ENCODE measurements at regions not wholly inside any gene's neighbourhood (a gene's known extent, or its start where the extent isn't known, plus 50 kb on each side); places are given as distances from the start of the nearest gene placed in this dataset.
"Not testable (repeated sequence)": the region's sequence is repeated elsewhere in the genome, so short reads cannot be mapped to it uniquely, and the experiment has no call there.

DNA sequence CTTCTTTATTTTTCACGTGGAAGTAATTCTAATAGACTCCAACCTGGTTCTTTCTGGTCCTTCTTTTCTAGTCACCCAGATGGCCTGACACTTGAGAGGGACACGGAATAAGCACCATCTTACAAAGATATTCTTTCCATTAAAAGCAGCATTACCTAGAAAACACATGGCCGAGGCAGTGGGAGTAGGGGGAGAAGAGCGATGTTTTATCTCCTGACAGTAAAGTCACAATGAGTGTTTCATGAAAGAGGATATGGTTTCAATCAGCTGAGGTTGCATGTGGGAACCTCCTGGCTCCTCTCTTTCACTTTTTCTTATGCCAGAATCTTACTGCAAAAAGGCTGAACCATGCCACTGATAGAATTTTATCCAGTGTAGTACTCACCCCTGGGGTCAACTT is 288.8 kb upstream of the SPAG17 start:
- DNase-seq (ENCODE audit: low spot score), result no peak
- CTCF ChIA-PET, result interaction anchor here (0.8 kb wide), 1 partner anchor 115 kb away, joined by 4 read pairs; no protein-coding TSS in a partner anchor
- no peak for TF ChIP-seq CTCF (conservative IDR thresholded peaks at IDR 0.05; ENCODE audit: low read depth)
- POLR2A ChIA-PET (ENCODE audit: low non-redundant PET), result no interaction called here
- no peak overlapping the region for H3K27ac ChIP-seq

DNA sequence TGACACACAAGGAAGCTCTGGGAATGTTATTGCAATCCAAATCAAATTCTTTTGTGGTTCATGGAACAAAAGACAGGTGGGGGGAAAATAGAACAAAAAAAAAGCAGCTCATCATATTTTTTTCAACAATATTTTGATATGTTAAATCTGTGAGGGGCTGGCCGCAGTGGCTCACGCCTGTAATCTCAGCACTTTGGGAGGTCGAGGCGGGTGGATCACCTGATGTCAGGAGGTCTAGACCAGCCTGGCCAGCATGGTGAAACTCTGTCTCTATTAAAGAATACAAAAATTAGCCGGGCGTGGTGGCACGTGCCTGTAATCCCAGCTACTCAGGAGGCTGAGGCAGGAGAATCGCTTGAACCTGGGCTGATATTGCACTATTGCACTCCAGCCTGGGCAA is 279.4 kb upstream of the SPAG17 start:
- H3K27ac ChIP-seq; DNase-seq (ENCODE audit: low spot score); CTCF ChIA-PET: not testable (repeated sequence)
- POLR2A ChIA-PET (ENCODE audit: low non-redundant PET), result interaction anchor here (0.7 kb wide), 1 partner anchor 173 kb away, joined by 4 read pairs; no protein-coding TSS in a partner anchor

- DNase-seq (ENCODE audit: low spot score), result no peak
- H3K27ac ChIP-seq, result no peak overlapping the region
- TF ChIP-seq CTCF (conservative IDR thresholded peaks at IDR 0.05; ENCODE audit: low read depth), result no peak
- CTCF ChIA-PET, result no interaction called here
- POLR2A ChIA-PET (ENCODE audit: low non-redundant PET), result no interaction called here
Observed at GRCh38 chr1:118461154-118461553, 276.1 kb upstream of the SPAG17 start.

DNA sequence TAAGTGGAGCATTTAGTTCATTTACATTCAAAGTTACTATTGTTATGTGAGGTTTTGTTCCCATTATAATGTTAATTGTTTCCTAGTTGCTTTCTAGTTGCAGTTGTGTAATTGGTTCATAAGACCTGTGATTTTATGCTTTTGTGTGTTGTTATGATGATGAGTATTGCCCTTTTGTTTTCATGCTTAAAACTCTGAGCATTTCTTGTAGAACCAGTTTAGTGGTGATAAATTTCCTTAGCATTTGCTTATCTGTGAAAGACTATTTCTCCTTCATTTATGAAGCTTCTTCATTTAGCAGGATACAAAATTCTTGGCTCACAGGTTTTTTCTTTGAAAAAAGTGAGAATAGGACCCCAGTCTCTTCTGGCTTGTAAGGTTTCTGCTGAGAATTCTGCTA is 274.8 kb upstream of the SPAG17 start:
- ChIA-PET CTCF (no interaction called here), POLR2A (ENCODE audit: low non-redundant PET) (no interaction called here)
- no peak overlapping the region for H3K27ac ChIP-seq
- TF ChIP-seq CTCF (conservative IDR thresholded peaks at IDR 0.05; ENCODE audit: low read depth), result no peak
- DNase-seq (ENCODE audit: low spot score), result no peak

DNA sequence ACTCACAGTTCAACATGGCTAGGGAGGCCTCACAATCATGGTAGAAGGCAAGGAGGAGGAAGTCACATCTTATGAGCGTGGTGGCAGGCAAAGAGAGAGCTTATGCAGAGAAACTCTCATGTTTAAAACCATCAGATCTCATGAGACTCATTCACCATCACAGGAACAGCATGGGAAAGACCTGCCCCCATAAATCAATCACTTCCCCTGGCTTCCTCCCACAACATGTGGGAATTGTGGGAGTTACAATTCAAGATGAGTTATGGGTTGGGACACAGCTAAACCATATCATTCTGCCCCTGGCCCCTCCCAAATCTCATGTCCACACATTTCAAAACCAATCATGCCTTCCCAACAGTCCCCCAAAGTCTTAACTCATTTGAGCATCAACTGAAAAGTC is 268.8 kb upstream of the SPAG17 start:
- CTCF ChIA-PET; DNase-seq (ENCODE audit: low spot score); H3K27ac ChIP-seq; POLR2A ChIA-PET (ENCODE audit: low non-redundant PET): not testable (repeated sequence)

DNA sequence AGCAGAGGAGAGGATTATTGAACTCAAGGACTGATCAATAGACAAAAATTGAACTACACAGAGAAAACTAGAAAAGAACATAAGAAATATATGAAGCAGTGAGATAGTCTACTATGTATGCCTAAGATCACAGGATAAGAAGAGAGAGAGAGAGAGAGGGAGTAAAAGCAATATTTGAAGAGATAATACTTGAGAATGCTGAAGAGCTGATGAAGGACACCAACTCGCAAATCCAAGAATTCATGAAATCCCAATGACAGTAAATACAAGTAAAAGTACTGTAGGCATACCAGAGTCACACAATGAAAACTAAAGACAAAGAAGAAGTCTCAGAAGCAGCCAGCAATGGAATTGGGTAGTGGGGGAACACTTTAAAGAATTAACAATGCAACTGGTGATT is 260.1 kb upstream of the SPAG17 start:
- CTCF ChIA-PET, result interaction anchor here (0.6 kb wide), 1 partner anchor 90 kb away, joined by 4 read pairs; no protein-coding TSS in a partner anchor
- POLR2A ChIA-PET (ENCODE audit: low non-redundant PET), result no interaction called here

DNA sequence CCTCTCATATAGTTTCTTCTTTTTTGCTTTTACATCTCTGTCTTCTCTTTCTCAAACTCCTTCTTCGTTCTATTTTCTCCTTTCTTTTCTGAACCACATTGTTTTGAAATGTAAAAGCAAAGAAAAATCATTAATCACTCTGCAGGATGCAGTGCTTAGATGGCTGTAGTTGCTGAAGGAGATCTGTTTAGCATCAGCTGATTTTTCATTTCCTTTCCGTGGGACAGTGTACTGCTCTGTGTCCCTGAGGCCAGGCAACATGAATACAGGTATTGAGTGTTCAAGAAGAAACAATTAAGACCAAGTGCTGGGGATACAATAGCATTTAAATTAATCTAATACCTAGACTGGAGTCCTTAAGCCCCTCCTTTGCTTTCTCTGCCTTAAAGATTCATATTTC is 257.2 kb upstream of the SPAG17 start:
- DNase-seq (ENCODE audit: low spot score), result no peak
- no peak for TF ChIP-seq CTCF (conservative IDR thresholded peaks at IDR 0.05; ENCODE audit: low read depth)
- ChIA-PET CTCF (no interaction called here), POLR2A (ENCODE audit: low non-redundant PET) (no interaction called here)
- no peak overlapping the region for H3K27ac ChIP-seq

More for the DNA sequence above, 260.1 kb upstream of the SPAG17 start:
- H3K27ac ChIP-seq, result no peak overlapping the region
- DNase-seq (ENCODE audit: low spot score), result no peak
- no peak for TF ChIP-seq CTCF (conservative IDR thresholded peaks at IDR 0.05; ENCODE audit: low read depth)

DNA sequence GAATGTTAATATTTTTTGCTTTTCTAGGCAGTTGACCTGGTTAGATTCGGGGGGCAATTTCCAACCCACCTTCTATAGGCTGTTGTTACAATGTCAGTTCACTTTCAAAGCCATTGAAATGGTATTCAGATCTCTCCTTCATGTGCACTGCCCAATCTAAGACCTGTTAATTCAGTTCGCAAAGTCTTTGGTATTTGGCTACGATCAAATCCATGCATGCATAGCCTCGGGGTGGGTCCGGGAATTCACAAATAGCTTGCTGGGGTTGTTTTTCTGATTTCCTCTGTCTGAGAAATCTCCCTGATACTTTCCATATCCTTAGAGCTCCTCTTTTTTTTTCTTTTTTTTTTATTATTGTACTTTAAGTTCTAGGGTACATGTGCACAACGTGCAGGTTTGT is 252.6 kb upstream of the SPAG17 start:
- CTCF ChIA-PET, result interaction anchor here (0.7 kb wide), 1 partner anchor 210 kb away, joined by 5 read pairs; no protein-coding TSS in a partner anchor
- POLR2A ChIA-PET (ENCODE audit: low non-redundant PET), result no interaction called here
- no peak for TF ChIP-seq CTCF (conservative IDR thresholded peaks at IDR 0.05; ENCODE audit: low read depth)
- no peak overlapping the region for H3K27ac ChIP-seq
- DNase-seq (ENCODE audit: low spot score), result no peak
